MCF 10A (cell line): ENCODE measurements at regions not wholly inside any gene's neighbourhood (a gene's known extent, or its start where the extent isn't known, plus 50 kb on each side); places are given as distances from the start of the nearest gene placed in this dataset.
A peak's percentile ranks its signal among the peaks of the same experiment; 100 is the strongest.

Experiments
- BruUV-seq: library from RNA; stranded (reverse); fragments of 400-500 nt; replicated peaks from 2 replicates; lab custom pipeline; 2021; lab: Mats Ljungman, UMichigan
- CTCF ChIA-PET: fragments of 300-600 bp; sonication (Branson Sonifier 250); formaldehyde crosslinking; extraction: SDS; loops from one replicate; lab custom pipeline; 2021; ENCODE audit warnings: antibody characterized with exemption, inconsistent platforms; lab: Yijun Ruan, JAX
- POLR2A ChIA-PET: fragments of 300-600, 350-650 bp; sonication (Branson Sonifier 250); formaldehyde crosslinking; extraction: SDS; loops from one replicate; lab custom pipeline; 2020; ENCODE audit warnings: antibody characterized with exemption, inconsistent platforms; lab: Yijun Ruan, JAX
- DNase-seq: peaks from one replicate; pipeline ENCODE4 v3.0.0-alpha.2; 2018; ENCODE audit not compliant: unreplicated experiment
- H3K27ac Mint-ChIP-seq: one replicate; pipeline ENCODE4 v1.8.0; 2022; ENCODE audit warnings: mild to moderate bottlenecking, low read depth, mixed read lengths; ENCODE audit not compliant: unreplicated experiment
- H3K27me3 Mint-ChIP-seq: one replicate; pipeline ENCODE4 v1.8.0; 2022; ENCODE audit warnings: mixed read lengths; ENCODE audit not compliant: insufficient read depth, unreplicated experiment
- H3K36me3 Mint-ChIP-seq: one replicate; pipeline ENCODE4 v1.8.0; 2022; ENCODE audit warnings: mild to moderate bottlenecking, moderate library complexity, mixed read lengths; ENCODE audit not compliant: insufficient read depth, unreplicated experiment
- H3K4me1 Mint-ChIP-seq: one replicate; pipeline ENCODE4 v1.8.0; 2022; ENCODE audit warnings: mixed read lengths; ENCODE audit not compliant: insufficient read depth, unreplicated experiment
- H3K4me3 Mint-ChIP-seq: one replicate; pipeline ENCODE4 v1.8.0; 2022; ENCODE audit warnings: mild to moderate bottlenecking, moderate library complexity, mixed read lengths; ENCODE audit not compliant: unreplicated experiment
- H3K9me3 Mint-ChIP-seq: one replicate; pipeline ENCODE4 v1.8.0; 2022; ENCODE audit warnings: mixed read lengths; ENCODE audit not compliant: unreplicated experiment
- intact Hi-C: fragments of 100-400 bp; cut with micrococcal nuclease; formaldehyde crosslinking; loops from 2 replicates; pipeline ENCODE4 v1.14.1; 2022
- TF ChIP-seq, protein P1 (sequence below): fragments of 200-600 bp; IDR thresholded peaks from one replicate; pipeline ENCODE4 v1.8.0; 2022; ENCODE audit warnings: antibody characterized with exemption, mild to moderate bottlenecking; ENCODE audit not compliant: unreplicated experiment

DNA sequence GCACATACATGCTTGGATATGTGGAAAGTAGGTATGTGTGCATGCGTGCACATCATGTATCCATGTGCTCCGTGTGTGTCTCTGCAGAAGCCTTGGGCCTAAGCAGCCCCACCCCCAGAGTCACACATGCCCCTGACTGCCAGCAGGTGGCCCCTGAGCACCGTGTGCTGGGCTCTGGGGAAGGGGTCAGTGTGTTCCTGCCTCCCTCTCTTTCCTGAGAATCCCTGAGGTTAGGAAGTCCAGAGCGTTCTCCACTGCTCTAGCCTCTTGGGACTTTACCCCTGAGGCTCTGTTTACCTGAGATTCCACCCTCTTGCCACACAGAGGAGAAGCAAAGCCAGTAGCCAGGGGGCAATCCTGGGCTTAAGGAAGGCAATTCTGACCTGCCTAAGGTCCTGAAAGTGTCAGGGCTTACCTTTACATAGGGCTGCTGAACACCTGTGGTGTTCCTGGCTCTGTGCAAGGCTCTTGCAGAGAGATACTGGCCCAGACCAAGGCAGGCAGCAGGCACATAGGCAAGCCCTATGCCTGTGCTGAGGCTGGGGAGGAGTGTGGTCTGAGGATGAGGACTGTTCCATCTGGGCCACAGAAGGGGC, 207.3 kb downstream of the TMEM38B start:
- no peak overlapping the region for H3K4me3 Mint-ChIP-seq
- ChIA-PET CTCF (interaction anchor here (0.7 to 1.2 kb wide), 5 partner anchors 20 to 1575 kb away, joined by 3 to 5 read pairs (median 3); no protein-coding TSS in a partner anchor), POLR2A (interaction anchor here (0.6 kb wide), 1 partner anchor 1136 kb away, joined by 3 read pairs; no protein-coding TSS in a partner anchor)
- H3K27me3 Mint-ChIP-seq, result no peaks in the 10 kb centered on the region
- TF ChIP-seq, protein P1, sequence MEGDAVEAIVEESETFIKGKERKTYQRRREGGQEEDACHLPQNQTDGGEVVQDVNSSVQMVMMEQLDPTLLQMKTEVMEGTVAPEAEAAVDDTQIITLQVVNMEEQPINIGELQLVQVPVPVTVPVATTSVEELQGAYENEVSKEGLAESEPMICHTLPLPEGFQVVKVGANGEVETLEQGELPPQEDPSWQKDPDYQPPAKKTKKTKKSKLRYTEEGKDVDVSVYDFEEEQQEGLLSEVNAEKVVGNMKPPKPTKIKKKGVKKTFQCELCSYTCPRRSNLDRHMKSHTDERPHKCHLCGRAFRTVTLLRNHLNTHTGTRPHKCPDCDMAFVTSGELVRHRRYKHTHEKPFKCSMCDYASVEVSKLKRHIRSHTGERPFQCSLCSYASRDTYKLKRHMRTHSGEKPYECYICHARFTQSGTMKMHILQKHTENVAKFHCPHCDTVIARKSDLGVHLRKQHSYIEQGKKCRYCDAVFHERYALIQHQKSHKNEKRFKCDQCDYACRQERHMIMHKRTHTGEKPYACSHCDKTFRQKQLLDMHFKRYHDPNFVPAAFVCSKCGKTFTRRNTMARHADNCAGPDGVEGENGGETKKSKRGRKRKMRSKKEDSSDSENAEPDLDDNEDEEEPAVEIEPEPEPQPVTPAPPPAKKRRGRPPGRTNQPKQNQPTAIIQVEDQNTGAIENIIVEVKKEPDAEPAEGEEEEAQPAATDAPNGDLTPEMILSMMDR, result peak; percentile 63
- intact Hi-C loops, result loop anchor here (2.0 to 5.0 kb wide), 3 partner anchors 747 to 1271 kb away; partner anchors contain the start of gene ZNF462
- H3K36me3 Mint-ChIP-seq, result no peaks in the 10 kb centered on the region
- no peak overlapping the region for H3K27ac Mint-ChIP-seq
- H3K9me3 Mint-ChIP-seq, result no peaks in the 10 kb centered on the region
- BruUV-seq, result no TSS peak
- peak; percentile 68 for DNase-seq
- H3K4me1 Mint-ChIP-seq, result no peaks in the 10 kb centered on the region

DNA sequence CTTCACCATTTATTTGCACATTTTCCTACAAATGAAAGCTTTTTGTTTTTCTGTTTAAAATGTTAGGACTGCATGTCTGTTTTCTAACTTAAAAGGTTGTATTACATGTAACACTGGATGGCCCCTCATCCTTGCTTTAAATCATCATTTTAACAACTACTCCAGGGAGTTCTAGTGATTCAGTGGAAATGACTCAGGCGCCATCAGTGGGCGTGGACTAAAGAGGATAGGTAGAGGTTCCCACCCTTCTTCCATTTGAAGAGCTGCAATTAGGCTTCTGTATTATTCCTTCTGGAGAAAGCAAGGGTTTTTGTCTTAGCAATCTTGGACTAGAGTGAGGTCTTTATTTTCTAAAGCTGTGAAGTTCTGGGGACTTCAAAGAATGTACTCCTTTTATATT, 213.7 kb downstream of the TMEM38B start:
- H3K9me3 Mint-ChIP-seq, result no peaks in the 10 kb centered on the region
- ChIA-PET POLR2A (interaction anchor here (0.5 kb wide), 1 partner anchor 722 kb away, joined by 3 read pairs; no protein-coding TSS in a partner anchor), CTCF (interaction anchor here (0.6 to 2.0 kb wide), 3 partner anchors 66 to 877 kb away, joined by 3 to 14 read pairs (median 3); no protein-coding TSS in a partner anchor)
- no peak overlapping the region for H3K4me3 Mint-ChIP-seq
- BruUV-seq, result no TSS peak
- peaks cover 6% of the 10 kb centered on the region for H3K36me3 Mint-ChIP-seq
- H3K27ac Mint-ChIP-seq, result no peak overlapping the region
- H3K4me1 Mint-ChIP-seq, result peaks cover 17% of the 10 kb centered on the region
- intact Hi-C loops, result no loop called here
- H3K27me3 Mint-ChIP-seq, result no peaks in the 10 kb centered on the region
- TF ChIP-seq, protein P1, result no peak
- DNase-seq, result peak; percentile 49

DNA sequence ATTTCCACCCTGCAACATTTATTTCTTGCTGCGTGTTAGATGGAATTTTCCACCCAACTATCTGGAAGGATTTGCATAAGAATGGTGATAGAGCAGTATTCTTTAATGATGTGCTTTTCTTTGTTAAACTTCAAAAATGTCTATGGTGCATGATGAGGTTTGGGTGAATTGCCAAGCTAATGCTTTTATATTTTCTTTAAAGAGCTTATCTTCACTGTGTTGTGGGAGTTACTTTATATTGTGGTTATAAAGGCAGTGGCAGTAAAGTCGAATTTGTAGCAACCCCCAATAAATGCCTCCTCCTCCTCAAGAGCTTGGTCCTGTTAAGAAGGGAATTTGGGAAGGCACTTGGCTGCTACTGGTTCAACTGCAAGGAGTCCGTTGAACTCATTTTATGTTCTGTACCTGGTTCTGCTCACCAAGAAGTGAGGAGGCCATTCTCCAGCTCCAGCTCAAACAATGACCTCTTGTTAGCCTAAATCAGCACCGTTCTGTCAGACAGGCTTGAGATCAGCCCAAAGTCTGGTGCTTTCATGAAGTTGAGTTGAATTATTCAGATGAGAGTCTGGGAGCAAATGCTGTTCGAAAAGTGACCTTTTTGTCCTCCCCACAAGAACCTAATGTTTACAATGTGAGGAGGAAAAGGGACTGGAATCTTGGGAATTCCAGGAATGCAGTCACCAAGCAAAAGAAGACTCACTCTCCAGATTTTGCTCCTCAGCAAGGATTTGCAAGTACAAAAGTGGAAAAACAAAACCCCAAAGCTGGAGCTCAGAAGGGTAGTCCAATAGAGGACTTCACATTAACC, 217.0 kb downstream of the TMEM38B start:
- no peak for DNase-seq
- intact Hi-C loops, result no loop called here
- Mint-ChIP-seq H3K9me3 (no peaks in the 10 kb centered on the region), H3K4me3 (no peak overlapping the region), H3K4me1 (peaks cover 24% of the 10 kb centered on the region), H3K27ac (no peak overlapping the region), H3K36me3 (peaks cover 6% of the 10 kb centered on the region), H3K27me3 (no peaks in the 10 kb centered on the region)
- ChIA-PET CTCF (interaction anchor here (0.6 to 1.6 kb wide), 7 partner anchors 9 to 617 kb away, joined by 3 to 6 read pairs (median 3); no protein-coding TSS in a partner anchor), POLR2A (interaction anchor here (0.8 kb wide), 1 partner anchor 982 kb away, joined by 3 read pairs; no protein-coding TSS in a partner anchor)
- TF ChIP-seq, protein P1, result no peak
- BruUV-seq, result no TSS peak
